HG03095 (cell line): ENCODE measurements at regions not wholly inside any gene's neighbourhood (a gene's known extent, or its start where the extent isn't known, plus 50 kb on each side); places are given as distances from the start of the nearest gene placed in this dataset.

Source experiments
- ATAC-seq: cut with Tn5 transposase; IDR thresholded peaks from one replicate; pipeline ENCODE4 v1.9.1; 2021; ENCODE audit warnings: moderate library complexity; ENCODE audit not compliant: unreplicated experiment

DNA sequence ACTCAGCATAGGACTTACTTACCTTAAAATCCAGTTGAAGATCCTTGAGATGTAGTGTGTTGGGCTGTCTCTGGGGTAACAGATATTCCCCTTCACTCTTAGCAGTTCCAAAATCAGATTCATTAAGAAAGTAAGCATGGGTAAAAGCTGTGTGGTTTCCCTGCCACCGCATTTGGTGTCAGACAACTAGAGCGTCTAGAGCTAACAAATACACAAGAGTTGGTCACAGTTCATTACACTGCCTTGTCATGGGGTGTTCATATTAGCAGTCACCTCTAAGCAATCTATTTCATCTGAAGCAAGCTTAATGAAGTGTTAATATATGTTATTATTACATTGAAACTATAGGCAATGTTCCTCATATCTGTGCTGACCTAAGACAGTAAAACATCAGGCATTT is 342.8 kb downstream of the PPARGC1A start:
- no peak for ATAC-seq

GRCh38 chr4:23539969-23540569 is 349.8 kb downstream of the PPARGC1A start:
- no peak for ATAC-seq

GRCh38 chr4:23533859-23534258 is 356.0 kb downstream of the PPARGC1A start:
- ATAC-seq, result no peak

GRCh38 chr4:23516716-23517115 is 373.1 kb downstream of the PPARGC1A start:
- no peak for ATAC-seq

- ATAC-seq, result no peak
Observed at GRCh38 chr4:23504083-23504482, 385.8 kb downstream of the PPARGC1A start.

DNA sequence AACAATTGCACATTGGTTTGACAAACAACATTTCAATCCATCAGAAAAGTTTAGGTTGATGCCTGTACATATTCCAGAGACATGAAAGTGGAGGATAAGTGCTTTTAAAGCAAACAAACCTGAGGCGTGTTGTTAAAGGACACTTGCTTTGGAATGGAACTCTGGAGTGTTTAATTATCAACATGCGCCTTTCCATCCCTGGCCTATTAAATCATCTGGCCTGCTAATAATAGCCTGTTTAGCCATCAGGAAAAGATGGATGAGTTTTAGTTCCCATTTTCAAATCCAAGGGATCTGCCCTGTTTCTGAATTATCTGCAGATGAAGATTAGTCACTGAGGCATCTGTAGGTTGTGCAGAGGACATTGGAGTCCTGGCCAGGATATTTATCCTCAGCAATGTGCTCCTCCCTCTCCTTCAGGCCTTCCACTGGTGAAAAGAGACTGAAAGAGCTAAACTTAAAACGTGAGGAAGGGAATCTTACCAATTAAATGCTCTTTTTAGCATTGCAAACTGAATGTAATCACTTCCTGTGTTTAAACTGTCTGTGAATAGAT is 388.9 kb downstream of the PPARGC1A start:
- ATAC-seq, result no peak

- no peak for ATAC-seq
Observed at GRCh38 chr4:23485801-23486200, 404.0 kb downstream of the PPARGC1A start.

- no peak for ATAC-seq
Observed at GRCh38 chr4:23484689-23485088, 405.2 kb downstream of the PPARGC1A start.

DNA sequence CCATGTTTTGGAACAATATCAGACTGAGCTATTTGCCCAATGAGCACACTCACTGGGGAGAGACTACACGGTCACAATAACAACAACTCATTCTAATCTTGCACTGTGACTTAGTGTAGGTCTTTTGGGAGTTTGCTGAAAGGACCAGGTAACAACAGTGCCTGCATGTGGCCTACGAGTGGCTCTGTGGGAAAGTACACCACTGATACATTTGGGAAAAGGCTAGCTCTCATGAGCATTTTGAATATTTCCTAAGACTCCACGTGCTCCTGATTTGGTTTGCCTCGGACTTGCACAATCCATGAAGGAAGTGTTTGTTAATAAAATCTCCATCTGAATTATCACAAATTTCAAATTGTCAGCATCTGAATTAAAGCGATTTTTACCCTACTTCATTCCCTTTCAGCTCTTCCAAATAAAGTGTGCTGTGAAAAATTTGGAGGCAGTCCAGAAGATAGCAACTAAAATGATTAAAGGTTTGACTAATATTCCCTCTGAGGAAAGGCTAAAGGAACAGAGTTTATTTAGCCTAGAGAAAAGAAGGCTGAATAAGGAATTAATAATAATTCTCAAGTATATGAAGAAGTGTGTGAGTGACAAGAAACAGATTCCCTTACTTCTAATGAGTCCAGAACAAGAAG is 406.4 kb downstream of the PPARGC1A start:
- no peak for ATAC-seq

DNA sequence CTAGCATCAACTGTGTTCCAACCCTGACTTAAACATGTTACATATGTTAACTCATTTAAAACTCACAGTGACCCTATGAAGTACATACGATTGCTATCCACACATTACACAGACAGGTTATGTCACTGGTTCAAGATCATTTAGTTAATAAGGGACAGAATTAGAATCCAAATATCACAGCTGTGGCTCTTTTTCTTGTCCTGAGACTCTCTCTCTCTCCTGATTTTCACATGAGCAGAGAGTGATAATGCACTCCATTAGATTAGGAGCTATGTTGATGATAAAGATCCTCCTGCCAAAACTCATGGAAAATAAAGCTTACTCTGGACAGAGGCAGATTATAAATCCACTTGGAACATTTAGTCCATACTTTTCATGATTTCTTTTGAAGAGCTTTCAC is 408.3 kb downstream of the PPARGC1A start:
- ATAC-seq, result no peak

GRCh38 chr4:23477905-23478304 is 411.9 kb downstream of the PPARGC1A start:
- ATAC-seq, result no peak

GRCh38 chr4:23476515-23477090 is 413.2 kb downstream of the PPARGC1A start:
- no peak for ATAC-seq

- no peak for ATAC-seq
Observed at GRCh38 chr4:23463071-23463470, 426.8 kb downstream of the PPARGC1A start.

- no peak for ATAC-seq
Observed at GRCh38 chr4:23458054-23458453, 431.8 kb downstream of the PPARGC1A start.

- no peak for ATAC-seq
Observed at GRCh38 chr4:23456864-23457263, 433.0 kb downstream of the PPARGC1A start.

DNA sequence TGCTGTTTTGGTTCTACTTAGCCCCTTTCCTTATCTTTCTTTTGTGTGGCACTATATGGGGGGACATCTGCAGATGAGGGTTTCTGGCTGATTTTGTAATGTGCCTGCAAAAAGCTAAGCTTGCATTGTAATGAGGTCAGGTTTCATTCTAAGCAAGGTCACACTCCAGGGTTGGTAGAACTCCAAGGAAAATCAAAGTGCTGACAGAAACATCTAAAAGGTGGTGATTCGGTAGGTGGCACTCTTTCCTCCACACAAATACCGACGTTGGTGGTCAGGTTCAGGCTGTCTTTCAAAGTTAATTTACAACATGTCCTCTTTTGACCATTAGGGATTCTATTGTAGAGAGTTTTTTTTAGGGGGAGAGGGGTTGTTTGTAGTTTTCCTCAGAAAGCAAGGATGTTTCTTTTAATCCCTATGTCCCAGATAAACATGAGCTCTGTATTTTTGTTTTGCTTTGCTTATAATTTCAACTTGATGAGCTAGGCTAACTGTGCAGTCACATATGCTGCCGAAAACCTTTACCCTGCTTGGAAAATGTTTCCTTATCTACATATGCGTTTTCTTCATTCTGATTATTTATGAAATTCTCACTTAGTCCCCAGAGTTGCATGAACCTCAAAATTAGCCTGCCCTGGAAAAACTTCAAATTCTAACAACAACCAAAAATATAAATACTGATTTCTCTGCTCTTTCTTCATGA is 434.2 kb downstream of the PPARGC1A start:
- ATAC-seq, result no peak

DNA sequence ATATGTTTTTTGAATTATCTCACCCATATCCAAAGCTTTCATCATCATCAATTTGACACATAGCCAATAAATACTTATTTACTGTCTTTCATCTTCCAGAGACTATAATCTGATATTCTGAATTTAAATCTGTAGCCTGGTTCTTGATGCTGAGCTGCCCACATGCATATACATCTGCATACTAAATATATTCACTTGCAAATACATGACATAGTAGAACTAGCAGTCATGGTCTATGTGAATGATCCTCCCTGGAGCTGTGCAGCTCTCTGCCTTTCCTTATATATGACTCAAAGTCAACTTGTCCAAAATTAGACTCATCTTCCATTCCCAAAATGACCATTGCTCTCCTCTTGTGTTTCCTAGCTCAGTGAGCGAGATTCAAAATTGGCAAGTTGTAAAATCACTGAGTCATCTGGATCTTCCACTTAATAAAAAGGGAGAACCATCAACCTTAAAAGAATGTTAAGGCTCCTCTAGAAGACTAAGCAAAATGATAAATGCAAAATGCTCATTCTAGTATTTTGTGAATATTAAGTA is 448.2 kb downstream of the PPARGC1A start:
- no peak for ATAC-seq

GRCh38 chr4:23438764-23439163 is 451.1 kb downstream of the PPARGC1A start:
- no peak for ATAC-seq

DNA sequence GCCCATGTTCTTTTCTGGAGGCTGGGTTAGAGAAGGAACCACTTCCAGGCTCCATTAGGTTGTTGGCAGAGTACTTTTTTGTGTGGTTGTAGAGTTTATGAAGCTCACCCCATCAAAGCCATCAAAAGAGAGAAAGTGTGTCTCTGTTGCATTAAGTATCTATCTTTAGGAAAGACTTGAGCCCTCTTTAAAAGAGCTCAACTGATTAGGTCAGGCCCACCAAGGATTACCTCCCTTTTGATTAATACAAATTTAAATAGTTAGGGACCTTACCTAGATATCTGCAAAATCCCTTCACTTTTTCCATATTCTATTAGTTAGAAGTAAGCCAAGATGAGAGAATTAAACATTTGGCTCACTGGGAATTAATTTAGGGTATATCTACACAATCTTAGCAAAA is 460.4 kb downstream of the PPARGC1A start:
- ATAC-seq, result no peak

- ATAC-seq, result no peak
Observed at GRCh38 chr4:23425570-23425969, 464.3 kb downstream of the PPARGC1A start.

- no peak for ATAC-seq
Observed at GRCh38 chr4:23423540-23423939, 466.3 kb downstream of the PPARGC1A start.
